Vagina (tissue), 2 donors: ENCODE measurements at regions not wholly inside any gene's neighbourhood (a gene's known extent, or its start where the extent isn't known, plus 50 kb on each side); places are given as distances from the start of the nearest gene placed in this dataset.

Source experiments
- CTCF ChIP-seq, 3 experiments: fragments of 450-650 bp in 2 of 3; fragments of 200-600 bp in 1 of 3; sonication (generic) in 1 of 3; IDR thresholded peaks; one replicate each; pipeline ENCODE4 v1.5.1; 2017 to 2019; ENCODE audit warnings: antibody characterized with exemption in 3 of 3, mild to moderate bottlenecking in 2 of 3, moderate library complexity in 2 of 3
- POLR2AphosphoS5 ChIP-seq, 2 donors: sonication (generic); formaldehyde crosslinking; IDR thresholded peaks; one replicate each; pipeline ENCODE4 v1.9.0; 2017; ENCODE audit warnings: antibody characterized with exemption in 2 of 2, mild to moderate bottlenecking in 2 of 2, low read depth in 1 of 2; ENCODE audit not compliant: insufficient read depth in 1 of 2

DNA sequence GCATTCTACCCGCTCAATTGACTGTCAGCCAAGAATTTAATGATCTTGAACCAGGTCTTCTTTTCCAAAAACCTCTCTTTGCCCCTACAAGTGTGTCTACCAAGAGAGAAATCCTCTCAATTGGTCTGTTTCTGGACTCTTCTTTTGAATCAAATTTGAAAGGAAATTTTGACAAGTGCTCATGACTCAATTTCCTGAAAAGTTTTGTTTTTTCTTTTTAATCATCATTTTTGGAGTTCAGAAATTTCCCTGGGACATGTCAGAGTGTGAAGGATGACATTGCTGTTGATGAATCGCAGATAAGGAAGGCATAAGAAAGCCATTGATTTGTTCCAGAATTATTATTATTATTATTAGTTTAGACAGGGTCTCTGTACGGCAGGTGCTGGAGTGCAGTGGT is 88.2 kb upstream of the AKT3 start:
- TF ChIP-seq CTCF (IDR thresholded peaks at IDR 0.05) (no peak), POLR2AphosphoS5 (IDR thresholded peaks at IDR 0.05; ENCODE audit: insufficient read depth in 1 of 2, low read depth in 1 of 2) (no peak)
